ENCODE measurements at regions not wholly inside any gene's neighbourhood (a gene's known extent, or its start where the extent isn't known, plus 50 kb on each side); places are given as distances from the start of the nearest gene placed in this dataset.

GRCh38 chr1:163875200-163875926, 553.6 kb downstream of the NUF2 start:
- TF ChIP-seq CHD1 (IDR thresholded peaks at IDR 0.05; ENCODE audit: low read depth, low read length), result no peak
- TF ChIP-seq CHD4 (IDR thresholded peaks at IDR 0.05), result no peak
- TF ChIP-seq ZNF274 (IDR thresholded peaks at IDR 0.05; ENCODE audit: insufficient read depth, insufficient read length), result no peak
- no peak for TF ChIP-seq RAD21 (IDR thresholded peaks at IDR 0.05; ENCODE audit: insufficient read depth, low read depth, low read length)
- TF ChIP-seq POLR2AphosphoS5 (IDR thresholded peaks at IDR 0.05; ENCODE audit: low read length), result no peak
- TF ChIP-seq POLR2A (IDR thresholded peaks at IDR 0.05; ENCODE audit: low read depth, low read length), result no peak
- no peak for TF ChIP-seq MXI1 (IDR thresholded peaks at IDR 0.05; ENCODE audit: low read depth, low read length)
